H1 (cell line): ENCODE measurements at regions not wholly inside any gene's neighbourhood (a gene's known extent, or its start where the extent isn't known, plus 50 kb on each side); places are given as distances from the start of the nearest gene placed in this dataset.

Experiments
- CBX5 ChIP-seq: fragments of 300-800, 300-1000 bp; sonication (generic); IDR thresholded peaks from 2 replicates; pipeline ENCODE4 v1.7.1; 2016; ENCODE audit warnings: antibody characterized with exemption, low read length, low read depth
- CTCF ChIP-seq, 3 experiments: IDR thresholded peaks; 1 replicate in 2 of 3; 2 replicates in 1 of 3; pipeline versions ENCODE4 v1.5.1 to v1.6.1; 2011; ENCODE audit warnings: low read length in 3 of 3, mild to moderate bottlenecking in 3 of 3, inconsistent platforms in 2 of 3, low read depth in 1 of 3, moderate library complexity in 1 of 3; ENCODE audit not compliant: insufficient read depth in 1 of 3; ENCODE audit errors: control extremely low read depth in 1 of 3
- GABPA ChIP-seq: IDR thresholded peaks from 2 replicates; pipeline ENCODE4 v1.6.1; 2011; ENCODE audit warnings: mild to moderate bottlenecking, low read length, moderate library complexity, borderline replicate concordance; ENCODE audit not compliant: insufficient read depth
- HDAC2 ChIP-seq, 2 experiments: fragments of 300-600 bp in 1 of 2; sonication (generic) in 1 of 2; IDR thresholded peaks; 2 replicates each; pipeline ENCODE4 v1.6.1; 2011 to 2012; ENCODE audit warnings: low read depth in 2 of 2, low read length in 2 of 2, mild to moderate bottlenecking in 2 of 2, moderate library complexity in 2 of 2, borderline replicate concordance in 1 of 2, inconsistent platforms in 1 of 2
- JUND ChIP-seq: IDR thresholded peaks from 2 replicates; pipeline ENCODE4 v1.6.1; 2011; ENCODE audit warnings: mild to moderate bottlenecking, improper control_type of control experiment, low read length
- POLR2A ChIP-seq, 2 experiments: IDR thresholded peaks; 1 replicate in 1 of 2; 2 replicates in 1 of 2; pipeline ENCODE4 v1.6.1; 2011; ENCODE audit warnings: low read depth in 2 of 2, low read length in 2 of 2, mild to moderate bottlenecking in 2 of 2; ENCODE audit errors: control extremely low read depth in 1 of 2
- POLR2AphosphoS5 ChIP-seq: IDR thresholded peaks from 2 replicates; pipeline ENCODE4 v1.6.1; 2011; ENCODE audit warnings: low read depth, low read length
- SIX5 ChIP-seq: IDR thresholded peaks from 2 replicates; pipeline ENCODE4 v1.6.1; 2011; ENCODE audit warnings: mild to moderate bottlenecking, low read depth, low read length

GRCh38 chr1:82542141-82542540 lies 741.4 kb downstream of the ADGRL2 start:
- TF ChIP-seq POLR2AphosphoS5: no peak
- no peak for TF ChIP-seq CTCF (IDR thresholded peaks at IDR 0.05; ENCODE audit: control extremely low read depth in 1 of 3, insufficient read depth in 1 of 3, low read depth in 1 of 3, low read length in 3 of 3)
- no peak for TF ChIP-seq JUND
- TF ChIP-seq POLR2A (IDR thresholded peaks at IDR 0.05; ENCODE audit: control extremely low read depth in 1 of 2, low read depth in 2 of 2, low read length in 2 of 2): no peak
- no peak for TF ChIP-seq GABPA
- no peak for TF ChIP-seq HDAC2 (IDR thresholded peaks at IDR 0.05; ENCODE audit: borderline replicate concordance in 1 of 2, low read depth in 2 of 2, low read length in 2 of 2)
- no peak for TF ChIP-seq CBX5
- TF ChIP-seq SIX5: no peak
